D721Med (cell line): ENCODE measurements at regions not wholly inside any gene's neighbourhood (a gene's known extent, or its start where the extent isn't known, plus 50 kb on each side); places are given as distances from the start of the nearest gene placed in this dataset.

Experiments used
- DNase-seq: peaks from one replicate; pipeline ENCODE4 v3.0.0; 2011; ENCODE audit warnings: low spot score; ENCODE audit not compliant: insufficient read length
- FAIRE-seq: peaks from 2 replicates; lab custom pipeline; 2011; peaks lifted over from hg19 to GRCh38; lab: Jason Lieb, UNC
- CTCF ChIP-seq: IDR thresholded peaks from 2 replicates; pipeline ENCODE4 v1.5.1; 2012; ENCODE audit warnings: mild to moderate bottlenecking, control low read depth; ENCODE audit not compliant: insufficient read depth; ENCODE audit errors: missing control alignments

- DNase-seq: no peak
- FAIRE-seq: no peak
- TF ChIP-seq CTCF: no peak
Observed at GRCh38 chr14:46300765-46301164, 350.8 kb downstream of the RPL10L start.

- DNase-seq: no peak
- FAIRE-seq: no peak
- no peak for TF ChIP-seq CTCF
Observed at GRCh38 chr14:46290706-46291105, 360.9 kb downstream of the RPL10L start.

- TF ChIP-seq CTCF: no peak
- FAIRE-seq: no peak
- DNase-seq: no peak
Observed at GRCh38 chr14:46279776-46280175, 371.8 kb downstream of the RPL10L start.

- no peak for DNase-seq
- TF ChIP-seq CTCF: no peak
- no peak for FAIRE-seq
Observed at GRCh38 chr14:46279327-46279726, 372.3 kb downstream of the RPL10L start.

- no peak for FAIRE-seq
- no peak for TF ChIP-seq CTCF
Observed at GRCh38 chr14:46259536-46259935, 392.0 kb downstream of the RPL10L start.

GRCh38 chr14:46256381-46256780 lies 395.2 kb downstream of the RPL10L start:
- DNase-seq (no peak), FAIRE-seq (no peak)
- no peak for TF ChIP-seq CTCF

More at GRCh38 chr14:46259536-46259935, 392.0 kb downstream of the RPL10L start:
- DNase-seq: no peak

GRCh38 chr14:46250113-46250703 lies 401.4 kb downstream of the RPL10L start:
- FAIRE-seq (no peak), DNase-seq (no peak)
- TF ChIP-seq CTCF: peak; percentile 71
